Coronary artery (tissue), 2 donors: ENCODE measurements at regions not wholly inside any gene's neighbourhood (a gene's known extent, or its start where the extent isn't known, plus 50 kb on each side); places are given as distances from the start of the nearest gene placed in this dataset.

Source experiments
- DNase-seq: peaks from one replicate; pipeline ENCODE4 v3.0.0-alpha.2; 2017; ENCODE audit warnings: low spot score
- H3K27ac ChIP-seq, 2 donors: fragments of 200-600 bp; sonication (generic); one replicate each; pipeline ENCODE4 v1.5.1; 2016 to 2019
- H3K4me3 ChIP-seq: fragments of 200-600 bp; sonication (generic); 2 replicates; pipeline ENCODE4 v1.5.1; 2016; ENCODE audit warnings: mild to moderate bottlenecking, moderate library complexity
- CTCF ChIP-seq: fragments of 200-600 bp; sonication (generic); IDR thresholded peaks from one replicate; pipeline ENCODE4 v1.5.1; 2019; ENCODE audit warnings: antibody characterized with exemption

GRCh38 chr13:63381078-63381859, 1965.6 kb upstream of the PCDH20 start:
- no peak for DNase-seq

GRCh38 chr13:63377986-63378385, 1962.3 kb upstream of the PCDH20 start:
- H3K4me3 ChIP-seq: no peak overlapping the region
- no peak for TF ChIP-seq CTCF

More at GRCh38 chr13:63381078-63381859, 1965.6 kb upstream of the PCDH20 start:
- Histone ChIP-seq H3K4me3 (no peak overlapping the region), H3K27ac (no peak overlapping the region)
- TF ChIP-seq CTCF: no peak

GRCh38 chr13:63370101-63370500, 1954.5 kb upstream of the PCDH20 start:
- Histone ChIP-seq H3K4me3 (no peak overlapping the region), H3K27ac (no peak overlapping the region)
- no peak for DNase-seq
- no peak for TF ChIP-seq CTCF

More at GRCh38 chr13:63377986-63378385, 1962.3 kb upstream of the PCDH20 start:
- H3K27ac ChIP-seq: no peak overlapping the region
- DNase-seq: no peak

GRCh38 chr13:63367522-63368198, 1952.0 kb upstream of the PCDH20 start:
- DNase-seq: no peak
- H3K27ac ChIP-seq: no peak overlapping the region
- no peak overlapping the region for H3K4me3 ChIP-seq
- no peak for TF ChIP-seq CTCF

GRCh38 chr13:63364159-63364558, 1948.5 kb upstream of the PCDH20 start:
- Histone ChIP-seq H3K27ac (no peak overlapping the region), H3K4me3 (no peak overlapping the region)
- DNase-seq: no peak
- TF ChIP-seq CTCF: no peak

GRCh38 chr13:63351533-63351932, 1935.9 kb upstream of the PCDH20 start:
- no peak overlapping the region for H3K4me3 ChIP-seq
- no peak for DNase-seq
- H3K27ac ChIP-seq: no peak overlapping the region
- no peak for TF ChIP-seq CTCF

- no peak overlapping the region for H3K27ac ChIP-seq
Measured at GRCh38 chr13:63351081-63351480, 1935.4 kb upstream of the PCDH20 start.

More at GRCh38 chr13:63351081-63351480, 1935.4 kb upstream of the PCDH20 start:
- DNase-seq: no peak
- H3K4me3 ChIP-seq: no peak overlapping the region
- TF ChIP-seq CTCF: no peak
